Cardiac muscle cell (in vitro differentiated cells and primary cell): ENCODE measurements at regions not wholly inside any gene's neighbourhood (a gene's known extent, or its start where the extent isn't known, plus 50 kb on each side); places are given as distances from the start of the nearest gene placed in this dataset.

ENCODE experiments used
- DNase-seq, 2 donors: peaks; one replicate each; pipeline versions ENCODE4 v3.0.0 to v3.0.0-alpha.2; 2010 to 2017; ENCODE audit warnings: low read depth in 1 of 2, low spot score in 1 of 2
- H3K27ac ChIP-seq: fragments of 200-600 bp; sonication (generic); 2 replicates; pipeline ENCODE4 v1.5.1; 2016
- H3K27me3 ChIP-seq: fragments of 200-600 bp; sonication (generic); 2 replicates; pipeline ENCODE4 v1.6.0; 2016; ENCODE audit warnings: control low read depth
- H3K36me3 ChIP-seq: fragments of 200-600 bp; sonication (generic); 2 replicates; pipeline ENCODE4 v1.5.1; 2016; ENCODE audit warnings: control low read depth
- H3K4me1 ChIP-seq: fragments of 200-600 bp; sonication (generic); 2 replicates; pipeline ENCODE4 v1.8.1; 2017; ENCODE audit warnings: low read depth, mild to moderate bottlenecking, mixed run types
- H3K4me3 ChIP-seq: fragments of 200-600 bp; sonication (generic); 2 replicates; pipeline ENCODE4 v1.5.1; 2016; ENCODE audit warnings: mild to moderate bottlenecking
- H3K9me3 ChIP-seq: fragments of 200-600 bp; sonication (generic); 2 replicates; pipeline ENCODE4 v1.5.1; 2017; ENCODE audit warnings: low read depth, mild to moderate bottlenecking, control low read depth
- CTCF ChIP-seq: IDR thresholded peaks from 2 replicates; pipeline ENCODE4 v1.5.1; 2012; ENCODE audit warnings: low read depth, mild to moderate bottlenecking, low read length

GRCh38 chr18:56545464-56545863, 92.9 kb downstream of the TXNL1 start:
- H3K27me3 ChIP-seq = no peaks in the 10 kb centered on the region
- H3K9me3 ChIP-seq = no peaks in the 10 kb centered on the region
- H3K27ac ChIP-seq = no peak overlapping the region
- peaks cover 10% of the 10 kb centered on the region for H3K4me1 ChIP-seq
- no peaks in the 10 kb centered on the region for H3K36me3 ChIP-seq
- peak in 1 of 2 donors; percentile 15 for DNase-seq
- no peak for TF ChIP-seq CTCF
- no peak overlapping the region for H3K4me3 ChIP-seq

GRCh38 chr18:56542476-56542875, 95.9 kb downstream of the TXNL1 start:
- Histone ChIP-seq H3K4me3 (no peak overlapping the region), H3K27me3 (peaks cover 9% of the 10 kb centered on the region), H3K9me3 (no peaks in the 10 kb centered on the region), H3K4me1 (peaks cover 10% of the 10 kb centered on the region), H3K36me3 (no peaks in the 10 kb centered on the region), H3K27ac (no peak overlapping the region)
- no peak for DNase-seq
- TF ChIP-seq CTCF = no peak

GRCh38 chr18:56541793-56542192, 96.6 kb downstream of the TXNL1 start:
- H3K4me3 ChIP-seq = no peak overlapping the region
- no peaks in the 10 kb centered on the region for H3K9me3 ChIP-seq
- H3K27me3 ChIP-seq = peaks cover 13% of the 10 kb centered on the region
- no peak for TF ChIP-seq CTCF
- H3K27ac ChIP-seq = no peak overlapping the region
- H3K4me1 ChIP-seq = peaks cover 10% of the 10 kb centered on the region
- H3K36me3 ChIP-seq = no peaks in the 10 kb centered on the region
- peak in 1 of 2 donors; percentile 34 for DNase-seq

GRCh38 chr18:56541340-56541739, 97.1 kb downstream of the TXNL1 start:
- no peak overlapping the region for H3K4me3 ChIP-seq

GRCh38 chr18:56538746-56539145, 99.6 kb downstream of the TXNL1 start:
- Histone ChIP-seq H3K36me3 (no peaks in the 10 kb centered on the region), H3K4me1 (peaks cover 10% of the 10 kb centered on the region), H3K9me3 (no peaks in the 10 kb centered on the region), H3K4me3 (no peak overlapping the region), H3K27ac (no peak overlapping the region), H3K27me3 (peaks cover 13% of the 10 kb centered on the region)
- TF ChIP-seq CTCF = no peak
- peak in 1 of 2 donors; percentile 28 for DNase-seq

More at GRCh38 chr18:56541340-56541739, 97.1 kb downstream of the TXNL1 start:
- no peak for TF ChIP-seq CTCF
- Histone ChIP-seq H3K36me3 (no peaks in the 10 kb centered on the region), H3K4me1 (peaks cover 10% of the 10 kb centered on the region), H3K27me3 (peaks cover 13% of the 10 kb centered on the region), H3K9me3 (no peaks in the 10 kb centered on the region), H3K27ac (no peak overlapping the region)
- no peak for DNase-seq
